ACC112 (cell line): ENCODE measurements at regions not wholly inside any gene's neighbourhood (a gene's known extent, or its start where the extent isn't known, plus 50 kb on each side); places are given as distances from the start of the nearest gene placed in this dataset.
"Not testable (repeated sequence)": the region's sequence is repeated elsewhere in the genome, so short reads cannot be mapped to it uniquely, and the experiment has no call there.

Source experiments
- H2AFZ ChIP-seq: fragments of 200-600 bp; sonication (generic); one replicate; pipeline ENCODE4 v1.6.0; 2017; ENCODE audit warnings: antibody characterized with exemption, low read length; ENCODE audit not compliant: unreplicated experiment
- H3K27ac ChIP-seq: fragments of 200-600 bp; sonication (generic); 2 replicates; pipeline ENCODE4 v1.5.1; 2014; ENCODE audit warnings: low read depth, mild to moderate bottlenecking, antibody characterized with exemption, low read length, moderate library complexity
- H3K27me3 ChIP-seq: fragments of 200-600 bp; sonication (generic); 2 replicates; pipeline ENCODE4 v1.6.1; 2014; ENCODE audit warnings: mild to moderate bottlenecking, antibody characterized with exemption, low read length, moderate library complexity, mixed read lengths; ENCODE audit not compliant: insufficient read depth
- H3K36me3 ChIP-seq: fragments of 200-600 bp; sonication (generic); 2 replicates; pipeline ENCODE4 v1.6.1; 2016; ENCODE audit warnings: mild to moderate bottlenecking, antibody characterized with exemption, low read length, moderate library complexity, mixed read lengths; ENCODE audit not compliant: insufficient read depth
- H3K4me1 ChIP-seq: fragments of 200-600 bp; sonication (generic); one replicate; pipeline ENCODE4 v1.6.1; 2016; ENCODE audit warnings: low read length, mixed read lengths; ENCODE audit not compliant: insufficient read depth, unreplicated experiment, control insufficient read depth
- H3K4me3 ChIP-seq: fragments of 200-600 bp; sonication (generic); 2 replicates; pipeline ENCODE4 v1.5.1; 2014; ENCODE audit warnings: mild to moderate bottlenecking, low read depth, low read length
- H3K79me2 ChIP-seq: fragments of 200-600 bp; sonication (generic); one replicate; pipeline ENCODE4 v1.6.0; 2016; ENCODE audit warnings: low read length; ENCODE audit not compliant: control insufficient read depth, unreplicated experiment, insufficient read depth

DNA sequence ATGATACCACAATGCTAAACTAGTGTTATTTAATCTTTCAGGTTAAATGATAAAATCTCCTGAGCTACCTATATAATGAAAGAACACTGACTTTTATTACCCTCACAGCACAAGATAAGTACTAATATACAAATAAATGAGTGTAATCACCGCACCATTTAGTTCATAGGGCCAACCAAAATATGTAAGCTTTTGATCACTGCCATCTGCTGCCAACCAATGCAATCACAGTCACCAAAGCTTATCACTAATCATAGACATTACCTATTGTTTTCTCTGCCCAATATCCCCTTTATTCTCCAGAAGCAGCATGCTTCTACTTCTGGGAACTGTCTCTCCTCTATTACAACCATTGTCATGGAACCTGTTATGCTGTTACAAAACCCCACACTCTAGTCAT, 151.6 kb upstream of the LRATD1 start:
- no peaks in the 10 kb centered on the region for H3K4me1 ChIP-seq
- H3K4me3 ChIP-seq = no peak overlapping the region
- no peaks in the 10 kb centered on the region for H3K36me3 ChIP-seq
- H2AFZ ChIP-seq = no peak overlapping the region
- H3K27me3 ChIP-seq = no peaks in the 10 kb centered on the region
- H3K79me2 ChIP-seq = no peaks in the 10 kb centered on the region
- H3K27ac ChIP-seq = no peak overlapping the region

- Histone ChIP-seq H3K27me3 (no peaks in the 10 kb centered on the region), H3K4me3 (no peak overlapping the region), H3K79me2 (no peaks in the 10 kb centered on the region), H3K27ac (no peak overlapping the region), H3K4me1 (peaks cover 5% of the 10 kb centered on the region), H3K36me3 (no peaks in the 10 kb centered on the region), H2AFZ (no peak overlapping the region)
Observed at GRCh38 chr2:14492920-14493503, 139.5 kb upstream of the LRATD1 start.

DNA sequence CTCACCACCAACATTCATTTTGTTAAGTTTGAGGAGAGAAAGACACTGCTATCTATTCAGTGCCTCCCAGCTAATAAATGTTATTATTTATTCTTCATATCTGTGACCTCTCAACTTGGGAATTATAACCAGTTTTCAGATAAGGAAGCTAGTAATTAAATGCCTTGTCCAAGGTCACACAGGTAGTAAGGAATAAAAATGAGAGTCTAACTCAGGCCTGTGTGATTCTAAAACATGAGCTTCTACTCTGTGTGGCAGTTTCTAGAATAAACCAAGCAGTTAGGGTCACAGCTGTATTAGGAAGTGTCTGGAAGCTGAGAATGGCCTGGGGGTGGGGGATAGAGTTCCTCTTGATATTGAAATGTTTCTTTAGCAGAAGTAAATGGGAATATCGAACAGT, 137.8 kb upstream of the LRATD1 start:
- Histone ChIP-seq H3K79me2 (no peaks in the 10 kb centered on the region), H3K27me3 (no peaks in the 10 kb centered on the region), H3K27ac (no peak overlapping the region), H3K4me3 (no peak overlapping the region), H3K4me1 (peaks cover 5% of the 10 kb centered on the region), H2AFZ (no peak overlapping the region), H3K36me3 (no peaks in the 10 kb centered on the region)

- Histone ChIP-seq H3K4me3 (no peak overlapping the region), H3K27me3 (no peaks in the 10 kb centered on the region), H3K36me3 (no peaks in the 10 kb centered on the region), H2AFZ (no peak overlapping the region), H3K79me2 (no peaks in the 10 kb centered on the region), H3K27ac (no peak overlapping the region), H3K4me1 (no peaks in the 10 kb centered on the region)
Observed at GRCh38 chr2:14501061-14501460, 131.5 kb upstream of the LRATD1 start.

GRCh38 chr2:14506955-14507354, 125.6 kb upstream of the LRATD1 start:
- H3K4me3 ChIP-seq, H3K27me3 ChIP-seq, H3K36me3 ChIP-seq, H3K4me1 ChIP-seq, H3K79me2 ChIP-seq, H3K27ac ChIP-seq, H2AFZ ChIP-seq: not testable (repeated sequence)

GRCh38 chr2:14511541-14511940, 121.0 kb upstream of the LRATD1 start:
- Histone ChIP-seq H3K36me3 (no peaks in the 10 kb centered on the region), H2AFZ (no peak overlapping the region), H3K27ac (no peak overlapping the region)

DNA sequence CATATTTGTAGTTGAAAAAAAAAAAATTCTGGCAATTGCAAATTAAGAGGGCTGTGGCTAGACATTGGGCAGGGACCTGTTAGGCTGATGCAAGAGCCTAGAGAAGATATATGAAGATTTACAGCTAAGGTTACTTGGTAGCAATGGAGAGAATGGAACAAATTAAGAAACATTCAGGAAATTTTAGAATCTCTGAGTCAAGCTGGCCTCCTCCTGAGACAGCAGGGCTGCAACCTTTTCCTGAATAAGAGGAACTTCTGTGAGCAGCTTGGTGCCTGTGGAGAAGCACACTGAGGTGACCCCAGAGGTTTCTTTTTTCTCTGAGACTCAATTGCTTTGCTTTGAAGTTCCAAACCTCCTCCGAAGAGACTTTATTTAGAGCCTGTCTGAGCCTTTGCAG, 118.6 kb upstream of the LRATD1 start:
- H2AFZ ChIP-seq = no peak overlapping the region

More at GRCh38 chr2:14511541-14511940, 121.0 kb upstream of the LRATD1 start:
- no peak overlapping the region for H3K4me3 ChIP-seq
- H3K27me3 ChIP-seq = no peaks in the 10 kb centered on the region
- no peaks in the 10 kb centered on the region for H3K4me1 ChIP-seq
- H3K79me2 ChIP-seq = no peaks in the 10 kb centered on the region

DNA sequence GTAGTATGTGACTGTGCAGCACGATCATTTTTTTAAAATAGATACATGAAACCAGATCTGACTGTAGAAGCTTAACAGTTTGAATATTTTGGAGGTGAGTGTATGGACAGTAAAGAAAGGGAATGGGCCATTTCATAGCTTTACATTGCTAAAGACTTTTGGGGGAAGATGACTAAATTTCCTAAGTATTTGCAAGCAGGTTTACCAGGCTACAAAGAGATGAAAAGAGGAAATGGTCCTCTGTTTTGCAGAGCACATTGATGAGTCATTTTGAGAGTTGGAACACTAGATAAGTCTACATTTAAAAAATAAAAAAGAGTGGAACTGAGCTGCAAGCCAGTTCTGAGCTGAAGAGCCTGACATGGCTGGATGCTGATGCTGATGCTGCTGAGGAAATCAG, 115.7 kb upstream of the LRATD1 start:
- no peak overlapping the region for H3K27ac ChIP-seq
- H3K4me3 ChIP-seq = no peak overlapping the region
- H3K4me1 ChIP-seq = no peaks in the 10 kb centered on the region
- no peaks in the 10 kb centered on the region for H3K36me3 ChIP-seq
- no peaks in the 10 kb centered on the region for H3K79me2 ChIP-seq
- no peaks in the 10 kb centered on the region for H3K27me3 ChIP-seq
- no peak overlapping the region for H2AFZ ChIP-seq

More for the DNA sequence above, 118.6 kb upstream of the LRATD1 start:
- Histone ChIP-seq H3K79me2 (no peaks in the 10 kb centered on the region), H3K4me3 (no peak overlapping the region), H3K27ac (no peak overlapping the region), H3K4me1 (no peaks in the 10 kb centered on the region), H3K36me3 (no peaks in the 10 kb centered on the region), H3K27me3 (no peaks in the 10 kb centered on the region)

GRCh38 chr2:14517731-14518130, 114.8 kb upstream of the LRATD1 start:
- Histone ChIP-seq H3K36me3 (no peaks in the 10 kb centered on the region), H3K79me2 (no peaks in the 10 kb centered on the region), H3K27me3 (no peaks in the 10 kb centered on the region), H3K4me3 (no peak overlapping the region), H2AFZ (no peak overlapping the region), H3K27ac (no peak overlapping the region), H3K4me1 (no peaks in the 10 kb centered on the region)

GRCh38 chr2:14520385-14520945, 112.1 kb upstream of the LRATD1 start:
- Histone ChIP-seq H3K79me2 (no peaks in the 10 kb centered on the region), H3K4me1 (no peaks in the 10 kb centered on the region), H3K27me3 (no peaks in the 10 kb centered on the region), H3K36me3 (no peaks in the 10 kb centered on the region), H3K27ac (no peak overlapping the region), H3K4me3 (no peak overlapping the region), H2AFZ (no peak overlapping the region)

- Histone ChIP-seq H3K36me3 (no peaks in the 10 kb centered on the region), H3K27ac (no peak overlapping the region), H3K4me3 (no peak overlapping the region; the same call in 1 of the 2 replicates), H3K79me2 (no peaks in the 10 kb centered on the region), H2AFZ (no peak overlapping the region), H3K27me3 (no peaks in the 10 kb centered on the region), H3K4me1 (no peaks in the 10 kb centered on the region)
Observed at GRCh38 chr2:14524041-14524802, 108.3 kb upstream of the LRATD1 start.
